Left hindlimb (tissue), 1 donor: ENCODE measurements at regions not wholly inside any gene's neighbourhood (a gene's known extent, or its start where the extent isn't known, plus 50 kb on each side); places are given as distances from the start of the nearest gene placed in this dataset.

Experiments
- DNase-seq: peaks from one replicate; pipeline ENCODE4 v3.0.0-alpha.2; 2018

GRCh38 chr11:112467721-112468120 lies 207.1 kb upstream of the PLET1 start:
- DNase-seq, result no peak

- no peak for DNase-seq
These were observed 208.7 kb upstream of the PLET1 start for GRCh38 chr11:112469376-112469775.

GRCh38 chr11:112470355-112470754 lies 209.7 kb upstream of the PLET1 start:
- DNase-seq, result no peak

GRCh38 chr11:112471731-112472130 lies 211.1 kb upstream of the PLET1 start:
- DNase-seq, result no peak

- DNase-seq, result no peak
These were observed 216.5 kb upstream of the PLET1 start for GRCh38 chr11:112477152-112477551.

- DNase-seq, result no peak
These were observed 217.1 kb upstream of the PLET1 start for GRCh38 chr11:112477581-112478317.

GRCh38 chr11:112478806-112479205 lies 218.1 kb upstream of the PLET1 start:
- no peak for DNase-seq

GRCh38 chr11:112481431-112481830 lies 220.8 kb upstream of the PLET1 start:
- DNase-seq, result no peak

GRCh38 chr11:112481893-112482292 lies 221.2 kb upstream of the PLET1 start:
- no peak for DNase-seq

- DNase-seq, result no peak
These were observed 224.6 kb upstream of the PLET1 start for GRCh38 chr11:112485280-112485679.

- no peak for DNase-seq
These were observed 237.2 kb upstream of the PLET1 start for GRCh38 chr11:112497826-112498225.

GRCh38 chr11:112498701-112499100 lies 238.0 kb upstream of the PLET1 start:
- no peak for DNase-seq

- no peak for DNase-seq
These were observed 238.7 kb upstream of the PLET1 start for GRCh38 chr11:112499153-112499880.

GRCh38 chr11:112499881-112500204 lies 239.2 kb upstream of the PLET1 start:
- no peak for DNase-seq

GRCh38 chr11:112503410-112503809 lies 242.8 kb upstream of the PLET1 start:
- no peak for DNase-seq

- DNase-seq, result no peak
These were observed 243.4 kb upstream of the PLET1 start for GRCh38 chr11:112504056-112504455.

GRCh38 chr11:112506852-112507251 lies 246.2 kb upstream of the PLET1 start:
- DNase-seq, result no peak

- no peak for DNase-seq
These were observed 246.6 kb upstream of the PLET1 start for GRCh38 chr11:112507281-112507680.

- DNase-seq, result no peak
These were observed 248.1 kb upstream of the PLET1 start for GRCh38 chr11:112508750-112509149.

GRCh38 chr11:112509300-112509699 lies 248.6 kb upstream of the PLET1 start:
- no peak for DNase-seq

GRCh38 chr11:112511271-112511670 lies 250.6 kb upstream of the PLET1 start:
- DNase-seq, result no peak

GRCh38 chr11:112511911-112512310 lies 251.3 kb upstream of the PLET1 start:
- no peak for DNase-seq

GRCh38 chr11:112513417-112513816 lies 252.8 kb upstream of the PLET1 start:
- DNase-seq, result no peak

GRCh38 chr11:112514011-112514740 lies 253.5 kb upstream of the PLET1 start:
- DNase-seq, result no peak
